ENCODE measurements at regions not wholly inside any gene's neighbourhood (a gene's known extent, or its start where the extent isn't known, plus 50 kb on each side); places are given as distances from the start of the nearest gene placed in this dataset.
"Not testable (repeated sequence)": the region's sequence is repeated elsewhere in the genome, so short reads cannot be mapped to it uniquely, and the experiment has no call there.

DNA sequence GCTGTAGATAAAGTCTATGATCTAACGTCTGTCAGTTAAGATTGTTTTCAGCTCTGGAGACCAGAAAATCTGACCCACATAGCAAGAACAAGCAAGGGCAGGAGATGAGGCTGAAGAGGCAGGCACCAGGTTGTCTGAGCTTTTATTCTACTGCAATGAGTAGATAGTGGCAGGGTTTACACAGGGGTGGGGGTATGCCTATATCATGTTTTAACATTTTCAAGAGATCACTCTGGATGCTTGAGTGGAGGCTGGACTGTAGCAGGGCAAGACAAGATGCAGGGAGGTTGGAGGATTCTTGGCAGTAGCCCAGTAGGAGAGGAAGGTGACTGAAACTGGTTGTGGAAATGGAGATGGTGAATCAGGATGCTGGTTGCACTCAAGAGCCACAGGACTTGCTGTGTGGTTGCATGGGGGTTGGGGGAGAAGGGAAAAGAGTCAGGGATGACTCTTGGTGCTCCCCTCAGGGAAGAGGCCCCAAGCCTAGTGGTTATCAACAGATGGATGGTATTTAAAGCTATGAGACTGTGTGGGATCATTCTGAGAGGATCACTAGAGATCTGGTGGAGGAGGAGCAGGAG is 143.1 kb upstream of the KCNJ18 start:
- H3K9me3 Mint-ChIP-seq (ENCODE audit: low read depth): no peaks in the 10 kb centered on the region
- H3K27ac Mint-ChIP-seq: peak overlapping the region; percentile 49
- peaks cover 47% of the 10 kb centered on the region for H3K27me3 Mint-ChIP-seq
- peaks cover 12% of the 10 kb centered on the region for H3K36me3 Mint-ChIP-seq (ENCODE audit: insufficient read depth)
- TF ChIP-seq, protein P1, sequence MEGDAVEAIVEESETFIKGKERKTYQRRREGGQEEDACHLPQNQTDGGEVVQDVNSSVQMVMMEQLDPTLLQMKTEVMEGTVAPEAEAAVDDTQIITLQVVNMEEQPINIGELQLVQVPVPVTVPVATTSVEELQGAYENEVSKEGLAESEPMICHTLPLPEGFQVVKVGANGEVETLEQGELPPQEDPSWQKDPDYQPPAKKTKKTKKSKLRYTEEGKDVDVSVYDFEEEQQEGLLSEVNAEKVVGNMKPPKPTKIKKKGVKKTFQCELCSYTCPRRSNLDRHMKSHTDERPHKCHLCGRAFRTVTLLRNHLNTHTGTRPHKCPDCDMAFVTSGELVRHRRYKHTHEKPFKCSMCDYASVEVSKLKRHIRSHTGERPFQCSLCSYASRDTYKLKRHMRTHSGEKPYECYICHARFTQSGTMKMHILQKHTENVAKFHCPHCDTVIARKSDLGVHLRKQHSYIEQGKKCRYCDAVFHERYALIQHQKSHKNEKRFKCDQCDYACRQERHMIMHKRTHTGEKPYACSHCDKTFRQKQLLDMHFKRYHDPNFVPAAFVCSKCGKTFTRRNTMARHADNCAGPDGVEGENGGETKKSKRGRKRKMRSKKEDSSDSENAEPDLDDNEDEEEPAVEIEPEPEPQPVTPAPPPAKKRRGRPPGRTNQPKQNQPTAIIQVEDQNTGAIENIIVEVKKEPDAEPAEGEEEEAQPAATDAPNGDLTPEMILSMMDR (IDR thresholded peaks at IDR 0.05; ENCODE audit: unreplicated experiment): no peak
- peak overlapping the region; percentile 83 for H3K4me3 Mint-ChIP-seq (ENCODE audit: low read depth)
- DNase-seq (ENCODE audit: low spot score, unreplicated experiment): no peak
- peaks cover 15% of the 10 kb centered on the region for H3K4me1 Mint-ChIP-seq (ENCODE audit: low read depth)

DNA sequence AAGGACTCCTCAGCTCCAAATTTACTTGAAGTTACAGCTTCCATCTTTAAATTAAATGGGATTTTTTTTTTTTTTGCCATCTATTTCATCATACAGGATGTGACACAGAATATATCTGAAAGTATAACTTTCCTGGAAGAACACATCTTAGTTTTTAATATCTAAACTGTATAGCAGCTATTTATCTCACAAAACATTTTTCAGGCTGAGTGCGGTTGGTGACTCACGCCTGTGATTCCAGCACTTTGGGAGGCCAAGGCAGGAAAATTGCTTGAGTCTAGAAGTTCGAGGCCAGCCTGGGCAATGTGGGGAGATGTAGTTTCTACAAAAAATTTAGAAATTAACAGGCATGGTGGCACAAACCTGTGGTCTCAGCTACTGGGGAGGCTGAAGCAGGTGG is 142.3 kb upstream of the KCNJ18 start:
- H3K4me1 Mint-ChIP-seq (ENCODE audit: low read depth): peaks cover 15% of the 10 kb centered on the region
- not testable (repeated sequence) for H3K9me3 Mint-ChIP-seq (ENCODE audit: low read depth); DNase-seq (ENCODE audit: low spot score, unreplicated experiment)
- H3K27ac Mint-ChIP-seq: peak overlapping the region; percentile 78
- H3K27me3 Mint-ChIP-seq: peaks cover 48% of the 10 kb centered on the region
- H3K4me3 Mint-ChIP-seq (ENCODE audit: low read depth): peak overlapping the region; percentile 83
- H3K36me3 Mint-ChIP-seq (ENCODE audit: insufficient read depth): peaks cover 12% of the 10 kb centered on the region

DNA sequence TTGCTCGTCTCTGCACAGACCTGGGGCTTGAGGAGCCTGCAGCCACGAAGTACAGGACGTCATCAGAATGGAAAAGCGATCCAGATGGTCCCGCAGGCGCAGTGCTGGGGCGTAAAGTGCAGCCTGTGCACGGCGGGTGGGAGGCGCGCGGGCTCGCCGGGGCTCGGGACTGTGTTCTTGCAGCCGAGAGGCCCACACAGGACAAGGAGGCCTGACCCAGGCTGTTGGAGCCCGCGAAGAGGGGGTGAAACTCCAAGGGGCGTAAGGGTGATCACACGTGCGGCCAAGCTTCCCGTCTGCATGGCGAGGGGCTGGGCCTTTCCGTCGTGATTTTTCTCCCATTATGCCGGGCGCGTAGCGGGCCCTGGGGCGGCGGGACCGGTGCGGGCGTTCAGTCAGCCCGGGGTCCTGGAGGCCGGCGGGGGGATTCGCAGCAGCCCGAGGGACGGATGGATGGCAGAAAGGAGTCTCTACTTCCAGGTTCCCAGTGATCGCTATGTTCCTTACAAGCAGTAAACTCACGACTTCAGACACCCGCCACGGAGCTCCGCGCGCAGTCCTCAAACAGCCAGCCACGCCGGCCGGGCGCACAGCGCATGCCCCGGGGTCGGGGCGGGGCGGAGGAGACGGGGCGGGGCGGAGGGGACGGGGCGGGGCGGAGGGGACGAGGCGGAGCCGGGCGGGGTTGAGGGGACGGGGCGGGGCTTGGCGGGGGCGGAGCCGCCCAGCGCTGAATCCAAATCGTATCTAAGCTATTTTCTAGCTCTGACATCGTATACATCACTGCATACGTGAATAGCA is 141.0 kb upstream of the KCNJ18 start:
- Mint-ChIP-seq H3K27ac (peak overlapping the region; percentile 90), H3K4me1 (ENCODE audit: low read depth) (peaks cover 15% of the 10 kb centered on the region), H3K9me3 (ENCODE audit: low read depth) (peaks cover 3% of the 10 kb centered on the region), H3K27me3 (peaks cover 48% of the 10 kb centered on the region), H3K4me3 (ENCODE audit: low read depth) (peak overlapping the region; percentile 83), H3K36me3 (ENCODE audit: insufficient read depth) (peaks cover 11% of the 10 kb centered on the region)
- TF ChIP-seq, protein P1 (IDR thresholded peaks at IDR 0.05; ENCODE audit: unreplicated experiment): no peak
- peak; percentile 68 for DNase-seq (ENCODE audit: low spot score, unreplicated experiment)

DNA sequence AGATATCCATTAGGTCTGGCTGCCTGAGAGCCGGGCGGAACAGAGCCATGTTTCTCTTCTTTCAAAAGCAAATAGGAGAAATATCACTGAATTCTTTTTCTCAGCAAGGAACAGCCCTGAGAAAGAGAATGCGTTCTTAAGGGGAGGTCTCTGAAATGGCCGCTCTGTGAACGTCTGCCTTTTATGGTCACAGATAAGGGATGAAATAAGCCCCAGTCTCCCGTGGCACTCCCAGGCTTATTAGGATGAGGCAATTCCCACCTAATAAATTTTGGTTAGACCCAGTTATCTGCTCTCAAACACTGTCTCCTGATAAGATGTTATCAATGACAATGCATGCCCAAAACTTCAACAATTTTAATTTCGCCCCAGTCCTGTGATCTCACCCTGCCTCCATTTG is 133.4 kb upstream of the KCNJ18 start:
- not testable (repeated sequence) for H3K36me3 Mint-ChIP-seq (ENCODE audit: insufficient read depth); H3K4me1 Mint-ChIP-seq (ENCODE audit: low read depth); H3K27me3 Mint-ChIP-seq; H3K4me3 Mint-ChIP-seq (ENCODE audit: low read depth); H3K27ac Mint-ChIP-seq; DNase-seq (ENCODE audit: low spot score, unreplicated experiment)
- H3K9me3 Mint-ChIP-seq (ENCODE audit: low read depth): peaks cover 28% of the 10 kb centered on the region

DNA sequence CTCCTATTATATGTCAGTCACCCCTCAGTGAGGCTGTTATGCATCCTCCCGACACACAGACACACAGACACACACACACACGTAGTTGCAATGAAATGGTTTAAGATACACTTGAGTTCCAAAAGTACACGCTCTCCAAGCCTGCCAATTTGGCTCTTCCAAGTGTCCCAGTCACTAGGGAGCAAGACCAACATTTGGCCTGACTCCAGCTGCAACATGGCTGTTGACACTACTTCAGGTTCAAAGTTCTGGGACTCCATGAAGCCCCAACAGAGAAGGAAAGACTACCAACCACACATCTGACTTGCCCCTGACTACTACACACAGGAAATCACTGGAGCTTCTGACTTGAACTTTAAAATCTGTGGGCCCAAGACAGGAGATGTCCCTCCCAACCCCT is 128.1 kb upstream of the KCNJ18 start:
- peaks cover 26% of the 10 kb centered on the region for H3K9me3 Mint-ChIP-seq (ENCODE audit: low read depth)
- H3K27me3 Mint-ChIP-seq: no peaks in the 10 kb centered on the region
- no peak overlapping the region for H3K4me3 Mint-ChIP-seq (ENCODE audit: low read depth)
- TF ChIP-seq, protein P1 (IDR thresholded peaks at IDR 0.05; ENCODE audit: unreplicated experiment): no peak
- H3K27ac Mint-ChIP-seq: no peak overlapping the region
- no peak for DNase-seq (ENCODE audit: low spot score, unreplicated experiment)
- H3K4me1 Mint-ChIP-seq (ENCODE audit: low read depth): no peaks in the 10 kb centered on the region
- peaks cover 2% of the 10 kb centered on the region for H3K36me3 Mint-ChIP-seq (ENCODE audit: insufficient read depth)

DNA sequence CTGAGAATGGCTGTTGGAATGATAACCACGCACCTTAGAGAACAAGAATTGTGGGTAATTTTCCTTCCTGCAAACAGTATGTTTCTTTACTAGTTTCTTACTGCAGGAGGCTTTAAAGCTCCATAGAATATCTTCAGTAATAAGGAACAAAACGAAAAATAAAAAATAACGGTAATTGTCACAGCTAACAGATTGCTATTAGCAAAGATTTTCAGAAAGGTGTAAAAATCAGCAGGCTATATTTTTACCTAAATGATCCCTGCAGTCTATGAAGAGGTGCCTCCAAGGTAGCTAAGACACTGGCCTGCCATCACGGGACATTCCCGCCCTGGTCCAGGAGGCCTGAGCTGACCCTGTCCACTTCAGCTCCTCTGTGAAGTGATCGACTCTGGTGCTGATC is 127.6 kb upstream of the KCNJ18 start:
- peaks cover 29% of the 10 kb centered on the region for H3K9me3 Mint-ChIP-seq (ENCODE audit: low read depth)

DNA sequence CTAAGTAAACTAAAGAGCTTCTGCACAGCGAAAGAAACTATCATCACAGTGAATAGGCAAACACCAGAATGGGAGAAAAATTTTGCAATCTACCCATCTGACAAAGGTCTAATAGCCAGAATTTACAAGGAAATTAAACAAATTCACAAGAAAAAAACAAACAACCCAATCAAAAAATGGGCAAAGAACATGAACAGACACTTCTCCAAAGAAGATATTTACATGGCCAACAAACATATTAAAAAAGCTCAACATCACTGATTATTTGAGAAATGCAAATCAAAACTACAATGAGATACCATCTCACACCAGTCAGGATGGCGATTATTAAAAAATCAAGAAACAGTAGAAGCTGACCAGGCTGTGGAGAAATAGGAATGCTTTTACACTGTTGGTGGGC is 121.9 kb upstream of the KCNJ18 start:
- not testable (repeated sequence) for H3K36me3 Mint-ChIP-seq (ENCODE audit: insufficient read depth)

More for the DNA sequence above, 127.6 kb upstream of the KCNJ18 start:
- not testable (repeated sequence) for H3K27me3 Mint-ChIP-seq; DNase-seq (ENCODE audit: low spot score, unreplicated experiment); H3K4me1 Mint-ChIP-seq (ENCODE audit: low read depth); H3K36me3 Mint-ChIP-seq (ENCODE audit: insufficient read depth); H3K4me3 Mint-ChIP-seq (ENCODE audit: low read depth); H3K27ac Mint-ChIP-seq

DNA sequence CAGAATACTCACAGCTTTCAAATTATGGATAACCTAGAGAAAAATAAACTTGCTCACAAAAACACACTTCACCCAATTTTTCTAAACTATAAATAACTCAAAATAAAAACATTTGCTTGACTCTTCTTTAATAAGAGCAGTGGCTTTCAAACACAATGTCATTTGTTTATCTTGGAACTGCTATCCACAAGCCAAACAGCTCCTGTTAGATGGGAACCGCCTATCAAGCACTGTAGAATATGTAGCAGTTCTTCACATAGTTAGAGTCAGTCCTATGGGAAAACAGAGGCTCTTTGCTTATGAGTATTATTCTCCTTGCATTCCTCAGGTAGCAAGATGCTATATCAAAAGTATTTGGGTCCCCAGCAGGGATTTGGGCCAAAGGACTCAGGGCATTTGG is 120.2 kb upstream of the KCNJ18 start:
- not testable (repeated sequence) for H3K27ac Mint-ChIP-seq; H3K36me3 Mint-ChIP-seq (ENCODE audit: insufficient read depth); DNase-seq (ENCODE audit: low spot score, unreplicated experiment); H3K4me3 Mint-ChIP-seq (ENCODE audit: low read depth); H3K4me1 Mint-ChIP-seq (ENCODE audit: low read depth); H3K27me3 Mint-ChIP-seq
- peaks cover 32% of the 10 kb centered on the region for H3K9me3 Mint-ChIP-seq (ENCODE audit: low read depth)

More for the DNA sequence above, 121.9 kb upstream of the KCNJ18 start:
- H3K27ac Mint-ChIP-seq; H3K27me3 Mint-ChIP-seq; H3K4me1 Mint-ChIP-seq (ENCODE audit: low read depth); H3K4me3 Mint-ChIP-seq (ENCODE audit: low read depth); DNase-seq (ENCODE audit: low spot score, unreplicated experiment): not testable (repeated sequence)
- H3K9me3 Mint-ChIP-seq (ENCODE audit: low read depth): peaks cover 35% of the 10 kb centered on the region

DNA sequence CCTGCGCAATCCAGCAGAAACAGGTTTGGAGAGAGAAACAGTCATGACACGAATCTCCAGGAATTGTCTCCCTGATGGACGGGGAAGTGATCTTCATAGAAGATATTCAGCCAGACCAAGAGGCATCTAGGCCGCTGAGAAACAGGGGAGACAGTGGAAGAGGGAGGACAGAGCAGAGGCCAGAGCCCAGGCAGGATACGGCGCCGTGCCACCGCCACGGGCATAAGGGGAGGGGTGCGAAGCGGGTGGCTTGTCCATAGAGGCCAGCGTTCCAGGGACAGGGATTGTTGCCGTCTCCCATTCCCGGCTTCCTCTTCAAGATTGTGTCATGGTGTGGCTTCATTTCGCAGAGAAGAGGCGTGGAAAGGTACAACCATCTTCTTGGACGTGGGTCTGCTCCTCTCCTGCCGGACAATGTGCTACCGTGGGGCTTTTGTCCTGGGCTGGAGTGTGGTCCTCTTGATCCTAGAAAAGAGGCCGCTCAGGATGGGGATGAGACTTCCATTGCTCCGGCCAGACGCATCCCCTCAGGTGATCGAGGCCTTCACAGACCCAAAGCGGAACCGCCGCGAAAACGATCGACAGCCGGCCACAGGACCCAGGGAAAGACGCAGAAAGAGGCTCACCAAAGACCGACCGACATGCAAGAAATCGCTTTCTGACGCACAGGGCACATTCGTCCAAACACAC is 118.9 kb upstream of the KCNJ18 start:
- not testable (repeated sequence) for H3K36me3 Mint-ChIP-seq (ENCODE audit: insufficient read depth); H3K27me3 Mint-ChIP-seq; DNase-seq (ENCODE audit: low spot score, unreplicated experiment); H3K27ac Mint-ChIP-seq; H3K4me1 Mint-ChIP-seq (ENCODE audit: low read depth); H3K4me3 Mint-ChIP-seq (ENCODE audit: low read depth)
- peaks cover 34% of the 10 kb centered on the region for H3K9me3 Mint-ChIP-seq (ENCODE audit: low read depth)
